RWPE1 (cell line): ENCODE measurements at regions not wholly inside any gene's neighbourhood (a gene's known extent, or its start where the extent isn't known, plus 50 kb on each side); places are given as distances from the start of the nearest gene placed in this dataset.

Experiments
- CTCF ChIA-PET: fragments of 350-600 bp; sonication (Branson Sonifier 250); formaldehyde crosslinking; extraction: SDS; loops from one replicate; lab custom pipeline; 2021; lab: Yijun Ruan, JAX
- POLR2A ChIA-PET: fragments of 400-600 bp; formaldehyde crosslinking; extraction: SDS; loops from one replicate; lab custom pipeline; 2020; ENCODE audit warnings: antibody characterized with exemption; ENCODE audit not compliant: low non-redundant PET; lab: Yijun Ruan, JAX
- DNase-seq: peaks from one replicate; pipeline ENCODE4 v3.0.0; 2012; ENCODE audit warnings: low spot score
- H3K27ac ChIP-seq: fragments of 450-650 bp; 2 replicates; pipeline ENCODE4 v1.5.1; 2017
- CTCF ChIP-seq: fragments of 450-650 bp; conservative IDR thresholded peaks from 2 replicates; pipeline ENCODE4 v1.5.1; 2017; ENCODE audit warnings: low read depth, mild to moderate bottlenecking

- CTCF ChIA-PET, result no interaction called here
- DNase-seq, result no peak
- TF ChIP-seq CTCF, result no peak
- no peak overlapping the region for H3K27ac ChIP-seq
- POLR2A ChIA-PET, result no interaction called here
These were observed 582.0 kb upstream of the SEMA6D start for GRCh38 chr15:47135267-47135666.

DNA sequence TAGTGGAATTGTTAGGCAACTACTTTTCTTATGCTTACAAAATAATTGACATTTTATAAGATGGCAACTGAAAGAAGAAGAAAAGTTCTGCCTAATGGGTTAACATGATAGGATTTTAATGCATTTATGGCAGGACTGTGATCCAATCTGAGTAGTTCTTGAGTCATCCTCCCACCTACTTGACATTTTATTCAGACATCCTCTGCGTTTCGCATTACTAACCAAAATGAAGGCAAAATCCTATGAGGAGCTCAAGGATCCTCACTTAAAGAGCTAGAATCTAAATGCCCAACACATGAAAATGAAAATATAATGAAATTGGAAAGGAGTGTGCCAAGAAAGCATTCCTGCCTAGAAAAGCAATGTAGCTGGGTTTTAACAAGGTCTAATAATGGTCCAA lies 581.1 kb upstream of the SEMA6D start:
- ChIA-PET POLR2A (no interaction called here), CTCF (no interaction called here)

GRCh38 chr15:47139965-47140364 lies 577.3 kb upstream of the SEMA6D start:
- no peak for DNase-seq
- no peak for TF ChIP-seq CTCF
- no peak overlapping the region for H3K27ac ChIP-seq
- ChIA-PET POLR2A (no interaction called here), CTCF (no interaction called here)

More for the DNA sequence above, 581.1 kb upstream of the SEMA6D start:
- DNase-seq, result no peak
- no peak overlapping the region for H3K27ac ChIP-seq
- no peak for TF ChIP-seq CTCF

GRCh38 chr15:47157827-47158226 lies 559.5 kb upstream of the SEMA6D start:
- POLR2A ChIA-PET, result no interaction called here
- TF ChIP-seq CTCF, result no peak
- no peak overlapping the region for H3K27ac ChIP-seq
- CTCF ChIA-PET, result no interaction called here
- DNase-seq, result no peak

DNA sequence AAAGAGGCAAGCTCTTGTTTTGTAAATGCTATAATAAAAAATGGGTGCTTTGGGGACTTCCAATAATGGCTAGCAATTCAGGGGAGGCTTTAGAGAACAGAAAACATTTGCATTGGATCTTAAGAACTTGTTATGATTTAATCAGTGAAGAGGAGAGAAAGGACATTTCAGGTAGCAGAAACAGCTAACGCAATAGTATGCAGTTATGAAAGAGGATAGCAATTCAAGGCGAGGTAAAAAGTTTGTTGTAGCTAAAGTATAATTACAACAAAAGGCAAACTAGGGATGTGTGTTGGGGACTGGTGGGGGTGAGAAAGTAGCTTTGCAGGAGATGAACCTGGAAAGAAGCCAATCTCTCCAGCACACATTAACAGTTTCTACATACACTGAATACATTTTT lies 558.7 kb upstream of the SEMA6D start:
- H3K27ac ChIP-seq, result no peak overlapping the region
- no peak for DNase-seq
- ChIA-PET POLR2A (no interaction called here), CTCF (interaction anchor here (0.6 kb wide), 1 partner anchor 1047 kb away, joined by 4 read pairs; no protein-coding TSS in a partner anchor)
- no peak for TF ChIP-seq CTCF

DNA sequence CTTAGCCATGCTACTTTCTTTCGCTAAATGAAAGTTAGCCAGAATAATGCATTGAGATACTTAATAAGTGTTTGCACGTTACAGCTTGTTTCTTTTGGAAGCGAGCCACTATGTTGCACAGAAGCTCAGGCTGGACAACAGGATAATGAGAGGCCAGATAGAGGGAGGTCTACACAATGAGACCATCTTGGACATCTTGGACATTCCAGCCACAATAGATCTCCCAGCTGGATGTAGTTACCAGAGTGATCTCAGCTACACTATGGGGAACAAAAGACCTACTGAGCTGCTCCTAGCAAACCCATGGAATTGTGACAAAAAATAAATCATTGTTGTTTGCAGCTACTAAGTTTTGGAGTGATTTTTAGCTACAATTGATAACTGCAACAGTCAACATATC lies 540.1 kb upstream of the SEMA6D start:
- ChIA-PET POLR2A (no interaction called here), CTCF (interaction anchor here (1.3 kb wide), 1 partner anchor 19 kb away, joined by 4 read pairs; no protein-coding TSS in a partner anchor)
- H3K27ac ChIP-seq, result no peak overlapping the region
- no peak for TF ChIP-seq CTCF
- no peak for DNase-seq

DNA sequence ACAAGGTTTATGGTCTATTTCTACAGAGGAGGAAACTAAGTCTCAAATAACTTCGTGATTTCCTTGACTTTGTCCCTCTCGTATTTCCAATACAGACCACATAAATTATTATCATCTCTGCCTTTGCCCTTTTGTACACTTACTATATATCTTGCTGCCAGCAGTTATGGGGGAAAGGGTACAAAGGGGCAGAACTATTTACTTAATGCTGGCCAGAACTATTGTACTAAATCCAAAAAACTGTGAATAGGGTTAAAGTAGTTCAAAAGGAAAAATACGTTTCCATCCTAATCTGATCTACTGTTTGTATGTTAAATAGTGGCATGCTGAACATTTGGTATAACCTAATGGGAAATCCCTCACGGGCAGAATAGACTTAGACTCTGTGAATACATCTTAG lies 537.3 kb upstream of the SEMA6D start:
- CTCF ChIA-PET, result no interaction called here
- TF ChIP-seq CTCF, result no peak
- no peak for DNase-seq
- H3K27ac ChIP-seq, result no peak overlapping the region
- POLR2A ChIA-PET, result no interaction called here
